Stimulated activated CD8-positive, alpha-beta memory T cell treated with anti-CD3 and anti-CD28 coated beads, Interleukin-7, amount 100 ng/mL, for 48 hours (primary cell): ENCODE measurements at regions not wholly inside any gene's neighbourhood (a gene's known extent, or its start where the extent isn't known, plus 50 kb on each side); places are given as distances from the start of the nearest gene placed in this dataset.

Experiments used
- DNase-seq, 2 donors: peaks; one replicate each; pipeline ENCODE4 v3.0.0-alpha.2; 2020; ENCODE audit warnings: low read depth in 1 of 2; ENCODE audit errors: extremely low read depth in 1 of 2

GRCh38 chr16:86016201-86016965 lies 117.4 kb downstream of the IRF8 start:
- DNase-seq = no peak

- no peak for DNase-seq
Observed at GRCh38 chr16:86018071-86018470, 119.1 kb downstream of the IRF8 start.

GRCh38 chr16:86018487-86018886 lies 119.5 kb downstream of the IRF8 start:
- no peak for DNase-seq

- DNase-seq = no peak
Observed at GRCh38 chr16:86018941-86019340, 120.0 kb downstream of the IRF8 start.

- no peak for DNase-seq
Observed at GRCh38 chr16:86019446-86020047, 120.6 kb downstream of the IRF8 start.

- DNase-seq = no peak
Observed at GRCh38 chr16:86020971-86021370, 122.0 kb downstream of the IRF8 start.

- no peak for DNase-seq
Observed at GRCh38 chr16:86022381-86022960, 123.5 kb downstream of the IRF8 start.

GRCh38 chr16:86024210-86024609 lies 125.2 kb downstream of the IRF8 start:
- DNase-seq = no peak

GRCh38 chr16:86025706-86026105 lies 126.7 kb downstream of the IRF8 start:
- DNase-seq = no peak

- DNase-seq = no peak
Observed at GRCh38 chr16:86026171-86026910, 127.4 kb downstream of the IRF8 start.

- no peak for DNase-seq
Observed at GRCh38 chr16:86026916-86027315, 128.0 kb downstream of the IRF8 start.

- no peak for DNase-seq
Observed at GRCh38 chr16:86027373-86028126, 128.6 kb downstream of the IRF8 start.

GRCh38 chr16:86029131-86029741 lies 130.3 kb downstream of the IRF8 start:
- DNase-seq = no peak

- DNase-seq = no peak
Observed at GRCh38 chr16:86030116-86030515, 131.2 kb downstream of the IRF8 start.

- no peak for DNase-seq
Observed at GRCh38 chr16:86031141-86031678, 132.2 kb downstream of the IRF8 start.

GRCh38 chr16:86033016-86033474 lies 134.1 kb downstream of the IRF8 start:
- no peak for DNase-seq

- no peak for DNase-seq
Observed at GRCh38 chr16:86033971-86034370, 135.0 kb downstream of the IRF8 start.

- no peak for DNase-seq
Observed at GRCh38 chr16:86034421-86034919, 135.5 kb downstream of the IRF8 start.

GRCh38 chr16:86035906-86036305 lies 136.9 kb downstream of the IRF8 start:
- no peak for DNase-seq
